HG03039 (cell line): ENCODE measurements at regions not wholly inside any gene's neighbourhood (a gene's known extent, or its start where the extent isn't known, plus 50 kb on each side); places are given as distances from the start of the nearest gene placed in this dataset.
"Not testable (repeated sequence)": the region's sequence is repeated elsewhere in the genome, so short reads cannot be mapped to it uniquely, and the experiment has no call there.

Experiments used
- ATAC-seq: cut with Tn5 transposase; IDR thresholded peaks from one replicate; pipeline ENCODE4 v1.9.1; 2021; ENCODE audit warnings: mild to moderate bottlenecking, moderate library complexity; ENCODE audit not compliant: unreplicated experiment

GRCh38 chr6:18527836-18528743 is 140.9 kb downstream of the RNF144B start:
- ATAC-seq, result no peak

- ATAC-seq, result no peak
Observed at GRCh38 chr6:18530201-18530600, 143.1 kb downstream of the RNF144B start.

GRCh38 chr6:18532139-18532538 is 145.0 kb downstream of the RNF144B start:
- no peak for ATAC-seq

DNA sequence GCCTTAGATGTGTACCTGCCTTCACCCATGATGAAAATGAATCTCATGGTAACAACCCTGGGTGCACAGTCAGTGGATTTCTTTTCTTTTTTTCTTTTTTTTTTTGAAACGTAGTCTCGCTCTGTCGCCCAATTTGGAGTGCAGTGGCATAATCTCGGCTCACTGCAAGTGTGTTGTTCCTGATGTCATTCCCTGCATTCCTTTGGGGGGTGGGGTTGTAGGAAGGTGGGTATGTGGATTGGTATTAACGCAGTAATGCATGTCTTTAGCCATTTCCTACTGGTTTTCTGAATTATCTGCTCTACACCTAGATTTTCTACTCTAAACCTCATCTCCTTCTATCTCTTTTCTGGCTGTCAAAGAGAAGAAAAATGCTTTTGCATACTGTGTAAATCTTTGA is 146.6 kb downstream of the RNF144B start:
- no peak for ATAC-seq

GRCh38 chr6:18536591-18537055 is 149.5 kb downstream of the RNF144B start:
- no peak for ATAC-seq

DNA sequence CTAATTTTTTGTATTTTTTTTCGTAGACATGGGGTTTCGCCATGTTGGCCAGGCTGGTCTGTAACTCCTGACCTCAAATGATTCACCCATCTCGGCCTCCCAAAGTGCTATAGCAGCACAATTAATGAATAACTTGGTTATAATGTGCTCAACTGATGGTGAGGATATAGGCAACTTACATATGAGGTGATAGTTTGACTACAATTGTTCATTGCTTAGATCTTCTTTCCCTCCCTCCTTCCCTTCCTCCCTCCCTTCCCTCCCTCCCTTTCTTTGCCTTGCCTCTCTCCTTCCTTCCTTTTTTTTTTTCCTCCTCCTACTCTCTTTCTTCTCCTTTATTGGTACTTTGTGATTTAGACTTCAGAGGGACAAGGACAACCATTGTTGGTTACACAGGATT is 151.2 kb downstream of the RNF144B start:
- no peak for ATAC-seq

DNA sequence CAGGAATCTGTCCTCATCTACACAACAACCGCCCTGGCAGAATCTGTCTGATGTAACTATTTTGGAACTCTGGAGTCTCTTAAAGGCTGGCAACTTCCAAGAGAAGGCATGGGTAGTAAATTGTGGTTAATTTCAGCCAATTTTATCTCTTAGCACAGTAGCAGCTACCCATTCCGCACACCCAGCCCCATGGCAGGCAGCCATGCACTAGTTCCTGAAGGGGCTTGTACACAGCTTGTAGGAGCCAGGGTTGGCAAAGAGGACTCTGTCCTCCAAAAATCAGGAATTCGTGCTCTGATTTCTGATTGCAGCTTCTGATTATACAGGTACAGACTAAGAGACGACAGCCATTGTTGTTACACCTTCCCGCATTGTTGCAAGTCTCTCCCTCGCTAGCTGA is 155.9 kb downstream of the RNF144B start:
- no peak for ATAC-seq

GRCh38 chr6:18545142-18545541 is 158.0 kb downstream of the RNF144B start:
- not testable (repeated sequence) for ATAC-seq

DNA sequence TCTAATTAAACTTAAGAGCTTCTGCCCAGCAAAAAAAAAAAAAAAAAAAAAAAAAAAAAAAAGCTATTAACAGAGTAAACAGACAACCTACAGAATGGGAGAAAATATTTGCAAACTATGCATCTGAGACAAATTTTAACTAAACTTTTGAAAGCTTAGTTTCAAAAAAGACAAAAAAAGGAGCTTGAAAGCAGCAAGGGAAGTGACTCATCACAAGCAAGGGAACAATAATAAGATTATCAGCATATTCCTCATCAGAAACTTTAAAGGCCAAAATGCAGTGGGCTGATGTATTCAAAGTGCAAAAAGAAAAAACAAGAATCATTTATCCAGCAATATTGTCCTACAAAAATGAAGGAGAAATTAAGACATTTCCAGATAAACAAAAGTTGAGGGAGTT is 158.6 kb downstream of the RNF144B start:
- ATAC-seq, result no peak

DNA sequence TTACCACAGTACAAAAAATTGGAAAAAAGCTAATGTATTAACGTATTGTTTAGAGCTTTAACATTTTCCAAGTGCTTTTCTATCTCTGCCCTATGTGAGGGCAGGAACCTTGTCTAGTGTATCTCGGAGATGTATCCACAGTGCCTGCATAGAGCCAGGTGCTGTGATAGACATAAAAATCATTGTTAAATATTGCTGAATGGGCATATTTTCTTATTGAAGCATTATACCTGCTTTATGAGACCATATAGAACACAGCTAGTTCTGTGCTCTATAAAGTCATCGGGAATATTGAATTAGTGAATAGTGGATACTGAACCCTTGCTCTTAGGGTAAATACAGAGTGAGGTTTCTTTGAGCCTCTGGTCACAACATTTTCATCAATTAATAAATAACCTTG is 163.0 kb downstream of the RNF144B start:
- no peak for ATAC-seq

DNA sequence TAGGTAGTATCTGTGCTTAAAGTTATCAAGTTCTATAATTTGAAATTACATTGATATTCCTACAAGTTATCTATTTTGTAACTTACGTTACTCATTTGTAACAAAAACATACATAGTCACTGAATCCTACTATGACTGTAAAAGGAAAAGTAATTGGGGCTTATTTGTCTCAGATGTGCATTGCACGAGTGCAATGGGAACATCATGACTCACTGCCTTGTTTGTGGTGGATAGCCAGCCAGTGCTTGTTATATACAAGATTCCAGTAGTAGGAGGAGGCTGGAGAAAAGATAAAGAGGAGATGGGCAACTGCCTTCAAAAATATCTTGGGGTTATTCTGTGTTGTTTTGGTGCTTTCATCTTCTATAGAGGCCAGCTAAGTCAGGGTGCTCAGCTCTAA is 164.1 kb downstream of the RNF144B start:
- no peak for ATAC-seq

- ATAC-seq, result no peak
Observed at GRCh38 chr6:18555750-18556149, 168.6 kb downstream of the RNF144B start.

GRCh38 chr6:18561037-18561750 is 174.0 kb downstream of the RNF144B start:
- ATAC-seq, result no peak

GRCh38 chr6:18562726-18563125 is 175.6 kb downstream of the RNF144B start:
- ATAC-seq, result no peak

GRCh38 chr6:18564775-18565174 is 177.6 kb downstream of the RNF144B start:
- no peak for ATAC-seq

GRCh38 chr6:18565231-18565630 is 178.1 kb downstream of the RNF144B start:
- ATAC-seq, result no peak

DNA sequence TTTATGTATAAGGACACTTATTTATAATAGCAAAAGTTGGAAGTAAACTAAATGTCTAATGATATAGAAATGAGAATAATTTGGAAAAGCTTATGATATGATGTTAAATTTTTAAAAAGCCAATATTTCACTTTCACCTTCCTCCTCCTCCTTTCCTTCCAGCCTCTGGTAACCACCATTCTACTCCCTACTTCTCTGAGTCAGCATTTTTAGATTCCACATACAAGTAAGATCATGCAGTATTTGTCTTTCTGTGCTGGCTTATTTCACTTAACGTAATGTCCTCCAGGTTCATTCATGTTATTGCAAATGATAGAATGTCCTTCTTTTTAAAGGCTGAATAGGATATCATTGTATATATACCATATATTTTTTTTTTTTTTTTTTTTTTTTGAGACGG is 180.2 kb downstream of the RNF144B start:
- ATAC-seq, result no peak

- no peak for ATAC-seq
Observed at GRCh38 chr6:18577491-18577890, 190.3 kb downstream of the RNF144B start.

DNA sequence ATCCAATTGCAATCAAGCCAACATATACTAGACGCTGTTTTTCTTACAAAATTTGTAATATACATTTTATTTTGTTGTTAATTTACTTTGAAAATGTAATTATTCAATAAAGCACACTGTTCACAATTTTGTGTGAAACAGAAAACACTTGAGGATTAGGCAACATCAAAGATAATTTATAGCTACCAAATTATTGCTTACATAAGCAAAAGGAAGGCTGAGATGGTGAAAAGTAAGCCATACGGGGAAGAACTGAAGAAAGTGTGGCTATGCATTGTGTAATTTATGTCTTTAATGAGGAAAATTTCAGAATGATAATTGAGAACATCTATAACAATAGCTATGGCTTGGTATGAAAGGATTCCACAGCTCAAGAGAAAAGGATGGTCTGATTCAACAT is 192.0 kb downstream of the RNF144B start:
- no peak for ATAC-seq

DNA sequence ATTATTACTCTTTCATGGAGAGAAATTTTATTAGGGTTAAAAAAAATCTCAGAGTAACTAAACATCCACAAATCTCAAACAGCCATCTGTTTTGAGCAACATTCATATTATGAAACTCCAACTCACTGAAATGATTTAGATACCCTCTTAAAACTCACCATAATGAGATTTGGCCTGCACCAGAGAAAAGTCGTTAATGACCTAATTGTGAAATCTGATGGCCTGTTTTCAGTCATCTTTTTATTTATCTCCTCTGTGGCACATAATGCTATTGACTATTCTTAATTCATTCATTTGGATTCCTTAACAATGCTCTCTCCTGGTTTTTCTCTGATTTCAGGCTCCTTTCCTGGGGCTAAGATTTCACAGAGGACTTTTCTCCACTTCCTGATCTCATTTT is 192.7 kb downstream of the RNF144B start:
- no peak for ATAC-seq

DNA sequence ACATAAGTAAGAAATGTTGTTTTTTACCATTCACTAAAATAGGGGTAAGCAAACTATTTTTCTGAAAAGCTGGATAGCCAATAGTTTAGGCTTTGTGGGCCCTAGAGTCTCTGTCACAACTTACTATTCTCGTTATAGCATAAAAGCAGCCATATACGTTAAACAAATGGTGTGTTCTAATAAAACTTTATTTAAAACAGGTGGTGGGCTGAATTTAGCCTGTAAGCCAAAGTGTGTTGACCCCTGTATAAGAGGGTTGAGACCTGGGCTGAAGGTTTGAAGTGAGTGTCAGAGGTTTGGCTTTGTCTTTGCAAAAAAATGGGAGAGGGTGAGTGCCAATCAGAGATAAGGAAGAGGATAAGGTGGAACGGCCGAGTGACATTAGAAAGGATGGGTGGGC is 197.2 kb downstream of the RNF144B start:
- ATAC-seq, result no peak

- ATAC-seq, result no peak
Observed at GRCh38 chr6:18585032-18585573, 198.0 kb downstream of the RNF144B start.
